NCI-H748 (cell line): ENCODE measurements at regions not wholly inside any gene's neighbourhood (a gene's known extent, or its start where the extent isn't known, plus 50 kb on each side); places are given as distances from the start of the nearest gene placed in this dataset.
"Not testable (repeated sequence)": the region's sequence is repeated elsewhere in the genome, so short reads cannot be mapped to it uniquely, and the experiment has no call there.

Experiments
- DNase-seq: peaks from one replicate; lab custom pipeline; 2025; ENCODE audit not compliant: unreplicated experiment; lab: John Stamatoyannopoulos, UW

DNA sequence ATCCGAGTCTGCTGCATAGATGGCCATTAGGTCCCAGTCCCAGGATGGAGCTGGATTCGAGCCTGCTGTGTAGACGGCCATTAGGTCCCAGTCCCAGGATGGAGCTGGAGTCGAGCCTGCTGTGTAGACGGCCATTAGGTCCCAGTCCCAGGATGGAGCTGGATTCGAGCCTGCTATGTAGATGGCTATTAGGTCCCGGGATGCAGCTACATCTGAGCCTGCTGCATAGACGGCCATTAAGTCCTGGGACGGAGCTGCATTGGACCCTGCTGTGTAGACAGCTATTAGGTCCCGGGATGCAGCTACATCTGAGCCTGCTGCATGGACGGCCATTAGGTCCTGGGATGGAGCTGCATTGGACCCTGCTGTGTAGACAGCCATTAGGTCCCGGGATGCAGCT lies 112.2 kb upstream of the PPP2R3B start:
- not testable (repeated sequence) for DNase-seq

DNA sequence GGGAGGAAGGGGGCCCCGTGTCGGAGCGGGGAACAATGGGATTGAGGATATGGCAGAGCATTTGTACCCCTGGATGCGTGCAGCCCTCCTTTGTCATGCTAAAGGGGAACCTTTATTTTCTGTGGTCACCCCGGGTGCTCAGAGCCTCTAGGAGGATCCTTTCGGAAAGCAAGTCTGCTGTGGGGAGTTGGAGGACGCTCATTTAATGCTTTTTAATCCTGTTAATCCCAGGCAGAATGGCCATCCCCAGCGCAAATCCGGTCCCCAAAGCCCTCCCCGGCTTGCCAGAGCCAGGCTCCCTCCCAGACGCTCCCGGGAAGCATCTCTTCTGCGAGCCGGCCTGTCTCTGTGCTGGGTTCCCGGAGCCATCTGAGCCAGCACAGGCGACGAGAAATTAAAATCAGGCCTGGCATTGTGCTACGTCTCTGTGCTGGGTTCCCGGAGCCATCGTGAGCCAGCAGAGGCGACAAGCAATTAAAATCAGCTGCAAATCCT lies 113.2 kb upstream of the PPP2R3B start:
- DNase-seq, result no peak

DNA sequence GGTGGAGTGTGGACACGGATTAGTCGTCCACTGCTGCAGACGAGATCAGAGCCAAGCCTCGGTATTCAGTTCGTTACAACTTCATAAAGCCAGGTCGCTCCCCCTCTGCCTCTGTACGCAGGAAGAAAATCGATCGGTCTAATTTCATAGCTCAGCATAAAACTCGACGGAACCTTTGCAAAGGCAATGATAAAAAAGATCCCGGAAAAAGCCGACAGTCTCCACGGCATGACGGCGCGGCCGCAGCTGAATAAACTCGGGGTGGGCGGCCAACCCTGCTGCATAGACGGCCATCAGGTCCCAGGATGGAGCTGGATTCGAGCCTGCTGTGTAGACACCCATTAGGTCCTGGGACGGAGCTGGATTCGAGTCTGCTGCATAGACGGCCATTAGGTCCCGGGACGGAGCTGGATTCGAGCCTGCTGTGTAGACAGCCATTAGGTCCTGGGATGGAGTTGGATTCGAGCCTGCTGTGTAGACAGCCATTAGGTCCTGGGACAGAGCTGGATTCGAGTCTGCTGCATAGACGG lies 113.8 kb upstream of the PPP2R3B start:
- no peak for DNase-seq

DNA sequence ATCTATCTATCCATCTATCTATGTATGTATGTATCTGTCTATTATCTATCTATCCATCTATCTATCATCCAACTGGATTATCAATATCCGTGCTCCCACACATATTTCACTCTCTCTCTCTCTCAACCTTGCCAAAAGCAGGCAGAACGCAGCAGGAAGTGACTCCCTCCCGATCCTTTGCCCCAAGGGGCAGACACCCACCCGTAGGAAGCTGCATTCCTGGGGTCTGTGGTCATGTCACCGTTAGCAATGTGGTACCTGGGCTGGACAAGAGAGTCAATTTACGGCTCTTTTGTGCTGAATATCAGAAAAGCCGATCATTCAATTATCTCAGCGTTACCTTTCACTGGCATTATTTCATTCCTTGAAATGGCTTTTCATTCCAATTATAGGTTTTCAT lies 119.6 kb upstream of the PPP2R3B start:
- DNase-seq, result no peak

DNA sequence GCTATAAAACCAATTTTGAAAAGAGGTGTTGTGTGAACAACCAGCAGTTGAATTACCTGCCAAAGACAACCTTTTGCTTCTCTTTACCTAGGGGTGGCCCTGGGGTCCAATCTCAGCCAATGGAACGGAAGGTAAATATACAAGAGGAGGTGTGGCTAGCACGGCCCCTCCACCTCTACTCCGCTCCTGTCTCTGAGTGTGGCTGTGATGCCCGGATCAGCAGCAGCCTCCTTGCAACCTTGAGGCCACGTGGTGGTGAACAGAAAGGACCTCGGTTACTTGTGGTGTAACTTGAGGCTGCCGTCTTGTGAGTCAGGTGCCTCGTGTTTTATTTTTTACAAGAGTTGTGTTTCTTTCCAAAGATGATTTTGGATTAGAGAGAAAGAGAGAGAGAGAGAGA lies 121.5 kb upstream of the PPP2R3B start:
- DNase-seq, result no peak

DNA sequence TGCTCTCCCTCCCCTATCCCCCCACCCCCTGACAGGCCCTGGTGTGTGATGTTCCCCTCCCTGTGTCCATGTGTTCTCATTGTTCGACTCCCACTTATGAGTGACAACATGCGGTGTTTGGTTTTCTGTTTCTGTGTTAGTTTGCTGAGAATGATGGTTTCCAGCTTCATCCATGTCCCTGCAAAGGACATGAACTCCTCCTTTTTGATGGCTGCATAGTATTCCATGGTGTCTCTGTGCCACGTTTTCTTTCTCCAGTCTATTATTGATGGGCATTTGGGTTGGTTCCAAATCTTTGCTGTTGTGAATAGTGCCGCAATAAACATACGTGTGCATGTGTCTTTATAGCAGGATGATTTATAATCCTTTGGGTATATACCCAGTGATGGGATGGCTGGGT lies 121.8 kb upstream of the SHOX start:
- DNase-seq, result not testable (repeated sequence)

- not testable (repeated sequence) for DNase-seq
These were observed 119.5 kb upstream of the SHOX start for GRCh38 chrX:511089-511488.

GRCh38 chrX:518319-518718 lies 112.3 kb upstream of the SHOX start:
- DNase-seq, result no peak

DNA sequence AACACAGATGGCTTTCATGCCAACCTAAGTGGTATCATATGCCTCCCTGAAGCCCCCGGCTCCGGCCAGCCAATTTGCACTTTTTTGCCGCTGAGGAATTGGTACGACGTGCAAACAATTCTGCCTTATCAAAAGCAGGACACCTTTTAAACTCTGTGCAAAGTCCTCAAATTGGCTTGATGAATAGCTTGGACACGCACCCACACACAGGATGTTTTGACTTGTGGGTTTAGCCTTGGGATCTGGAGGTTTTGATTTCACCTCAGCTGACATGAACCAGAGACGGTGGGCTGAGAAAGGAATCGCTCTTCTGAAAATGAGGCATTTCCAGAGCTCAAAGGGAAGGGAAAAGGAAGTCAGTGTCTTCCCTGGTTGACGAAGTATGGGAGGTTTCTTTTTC lies 110.8 kb upstream of the SHOX start:
- no peak for DNase-seq

GRCh38 chrX:522456-522855 lies 108.1 kb upstream of the SHOX start:
- no peak for DNase-seq

- DNase-seq, result no peak
These were observed 105.5 kb upstream of the SHOX start for GRCh38 chrX:525134-525533.

DNA sequence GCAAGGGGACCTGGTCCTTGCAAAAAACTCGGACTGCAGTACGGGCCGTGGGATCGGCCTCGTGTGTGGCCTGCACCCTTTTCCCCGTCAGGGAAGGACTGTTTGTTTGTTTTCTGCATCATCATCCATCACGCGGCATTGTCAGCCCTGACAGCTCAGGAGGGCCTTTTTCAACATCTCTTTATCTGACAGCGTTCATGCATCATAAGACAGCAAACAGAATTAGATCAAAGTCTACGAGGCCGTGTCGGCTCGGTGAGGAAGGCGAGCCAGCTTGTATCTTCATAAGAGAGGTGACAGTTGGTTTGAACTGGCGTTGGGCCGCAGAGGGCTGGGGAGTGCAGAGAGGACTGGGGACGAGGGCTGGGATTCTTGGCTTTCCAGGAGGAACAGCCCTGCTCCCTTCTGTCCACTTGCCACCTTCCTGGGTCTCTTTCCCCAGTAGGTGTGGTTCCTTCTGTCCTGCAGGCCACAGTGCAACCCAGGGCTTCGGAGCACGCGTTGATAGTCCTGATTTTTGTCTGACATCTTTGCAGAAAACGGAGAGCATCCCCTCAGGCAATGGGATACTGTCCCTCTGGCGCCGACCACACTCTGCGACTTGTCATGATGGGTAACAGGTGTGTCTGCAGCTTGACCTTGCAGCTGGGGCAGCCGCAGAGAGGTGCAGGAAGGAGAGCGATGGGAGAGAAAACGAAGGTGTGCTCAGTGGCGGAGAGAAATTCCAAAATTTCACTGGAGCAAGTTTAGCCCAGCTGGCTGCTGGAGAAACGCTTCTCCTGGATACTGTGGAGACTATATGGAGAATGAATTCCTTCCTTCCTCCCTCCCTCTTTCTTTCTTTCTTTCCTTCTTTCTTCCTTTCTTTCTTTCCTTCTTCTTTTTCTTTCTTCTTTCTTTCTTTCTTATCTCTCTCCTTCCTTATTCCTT lies 104.0 kb upstream of the SHOX start:
- no peak for DNase-seq

GRCh38 chrX:530726-531610 lies 99.6 kb upstream of the SHOX start:
- DNase-seq, result no peak

DNA sequence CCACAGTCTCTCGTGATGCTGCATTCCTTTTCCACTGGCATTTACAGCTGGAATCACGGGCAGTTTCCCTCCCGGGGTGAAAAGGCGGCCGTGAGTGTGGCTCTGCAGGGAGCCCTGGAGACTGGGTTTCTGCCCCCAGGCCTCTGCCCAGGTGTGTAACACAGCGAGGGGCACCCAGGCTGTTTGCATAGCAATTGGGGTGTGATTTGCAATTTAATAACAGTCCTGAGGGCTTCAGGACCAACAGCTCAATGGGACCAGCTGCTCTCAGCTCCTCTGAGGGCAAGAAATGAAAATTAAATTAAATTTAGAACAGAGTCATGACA lies 99.0 kb upstream of the SHOX start:
- DNase-seq, result no peak

- no peak for DNase-seq
These were observed 95.8 kb upstream of the SHOX start for GRCh38 chrX:534804-535203.

DNA sequence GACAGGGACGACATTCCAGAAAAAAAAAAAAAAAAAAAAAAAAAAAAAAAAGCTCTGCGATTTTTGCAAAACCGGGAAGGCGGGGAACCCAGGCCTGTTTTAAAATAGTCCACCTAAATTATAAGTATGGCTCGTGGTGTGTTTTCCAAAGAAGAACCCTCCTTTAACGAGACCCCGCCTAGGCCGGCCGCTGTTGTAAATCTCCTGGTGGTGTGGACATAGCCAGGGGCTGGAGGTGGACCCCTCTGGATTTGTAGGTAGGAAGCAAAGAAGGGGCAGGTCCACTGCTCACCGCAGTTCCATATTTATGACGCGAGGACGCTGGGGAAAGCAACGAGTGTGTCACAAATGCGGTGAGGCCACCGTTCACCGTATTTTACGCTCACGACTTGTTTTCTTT lies 94.0 kb upstream of the SHOX start:
- no peak for DNase-seq

DNA sequence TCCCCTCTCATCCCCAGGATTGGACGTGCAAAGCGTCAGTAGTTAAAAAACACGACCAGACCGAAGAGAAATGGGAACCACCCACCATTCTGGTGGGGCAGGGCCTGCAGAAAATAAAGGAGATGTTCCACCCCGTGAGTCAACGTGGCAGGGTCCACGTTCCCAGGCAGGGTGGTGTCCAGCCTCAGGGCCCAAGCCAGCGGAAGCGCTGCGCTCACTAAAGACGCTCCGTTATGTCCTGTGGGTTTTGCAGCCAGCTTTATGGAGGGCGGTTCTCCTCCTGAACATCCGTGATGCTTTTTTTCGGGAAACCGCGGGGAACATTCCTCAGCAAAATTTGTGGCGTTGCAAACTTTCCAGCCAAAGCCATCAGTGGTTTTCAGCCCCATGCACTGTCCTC lies 93.4 kb upstream of the SHOX start:
- no peak for DNase-seq

DNA sequence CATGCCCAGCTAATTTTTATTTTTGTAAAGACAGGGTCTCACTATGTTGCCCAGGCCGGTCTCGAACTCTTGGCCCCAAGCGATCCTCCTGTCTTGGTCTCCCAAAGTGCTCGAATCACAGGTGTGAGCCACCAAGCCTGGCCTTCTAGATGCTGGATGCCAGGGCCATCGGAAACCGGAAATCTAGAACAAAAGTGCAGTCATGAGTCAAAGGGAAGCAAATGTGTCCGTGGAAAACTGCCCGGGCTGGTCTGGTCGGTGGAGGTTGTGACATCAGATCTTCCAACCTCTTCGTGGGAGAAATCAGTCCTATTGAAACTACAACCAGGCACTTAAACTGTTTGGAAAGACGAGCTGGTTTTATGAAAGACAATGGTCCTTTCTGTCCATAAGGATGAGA lies 92.3 kb upstream of the SHOX start:
- no peak for DNase-seq

- not testable (repeated sequence) for DNase-seq
These were observed 89.6 kb upstream of the SHOX start for GRCh38 chrX:541006-541405.

- DNase-seq, result no peak
These were observed 88.4 kb upstream of the SHOX start for GRCh38 chrX:542179-542578.

DNA sequence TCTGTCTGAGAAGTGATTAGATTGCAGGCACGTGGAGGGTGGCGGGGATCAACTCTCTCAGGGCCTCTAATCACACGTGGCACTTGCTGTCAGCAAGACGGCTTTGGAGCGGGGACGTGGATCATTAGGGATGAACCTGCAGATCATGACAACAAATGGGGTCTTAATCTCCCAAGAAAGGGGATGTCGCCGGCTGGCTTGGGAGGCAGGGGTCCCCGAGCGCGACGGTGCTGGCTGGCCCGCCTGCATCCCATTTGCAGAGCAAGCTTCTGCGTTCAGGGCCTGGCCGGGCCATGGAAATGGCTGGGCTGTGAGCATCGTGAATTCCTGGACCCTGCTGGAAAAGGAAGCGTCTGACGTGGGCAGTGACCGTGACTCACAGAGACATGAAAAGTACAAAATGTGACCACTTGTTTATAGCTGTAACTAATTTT lies 85.1 kb upstream of the SHOX start:
- no peak for DNase-seq

DNA sequence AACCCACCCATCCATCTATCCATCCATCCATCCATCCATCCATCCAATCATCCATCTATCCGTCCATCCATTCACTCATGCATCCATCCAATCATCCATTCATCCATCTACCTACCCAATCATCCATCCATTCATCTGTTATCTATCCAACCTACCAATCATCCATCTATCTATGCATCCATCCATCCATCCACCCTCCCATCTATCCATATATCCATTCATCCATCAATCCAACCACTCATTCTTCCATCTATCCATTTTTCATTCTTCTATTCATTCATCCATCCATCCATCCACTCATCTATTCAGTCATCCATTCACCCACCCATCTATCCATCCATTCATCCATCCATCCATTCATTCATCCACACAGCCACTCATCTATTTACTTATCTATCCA lies 80.1 kb upstream of the SHOX start:
- DNase-seq, result no peak
